Calu3 (cell line): ENCODE measurements at regions not wholly inside any gene's neighbourhood (a gene's known extent, or its start where the extent isn't known, plus 50 kb on each side); places are given as distances from the start of the nearest gene placed in this dataset.
"Not testable (repeated sequence)": the region's sequence is repeated elsewhere in the genome, so short reads cannot be mapped to it uniquely, and the experiment has no call there.

Experiments
- BruUV-seq: library from RNA; stranded (reverse); fragments of 400-500 nt; replicated peaks from 2 replicates; lab custom pipeline; 2021; lab: Mats Ljungman, UMichigan
- CTCF ChIA-PET: fragments of 300-600 bp; sonication (Branson Sonifier 250); formaldehyde crosslinking; loops from one replicate; lab custom pipeline; 2022; ENCODE audit warnings: antibody characterized with exemption; lab: Charles Lee
- DNase-seq: peaks from one replicate; pipeline ENCODE4 v3.0.0; 2022
- H3K27ac Mint-ChIP-seq: one replicate; pipeline ENCODE4 v1.8.0; 2022; ENCODE audit warnings: mixed read lengths; ENCODE audit not compliant: unreplicated experiment
- H3K27me3 Mint-ChIP-seq: one replicate; pipeline ENCODE4 v1.8.0; 2022; ENCODE audit warnings: mixed read lengths; ENCODE audit not compliant: unreplicated experiment
- H3K36me3 Mint-ChIP-seq: one replicate; pipeline ENCODE4 v1.8.0; 2022; ENCODE audit warnings: mild to moderate bottlenecking, moderate library complexity, mixed read lengths; ENCODE audit not compliant: insufficient read depth, unreplicated experiment
- H3K4me1 Mint-ChIP-seq: one replicate; pipeline ENCODE4 v1.8.0; 2022; ENCODE audit warnings: mild to moderate bottlenecking, low read depth, mixed read lengths; ENCODE audit not compliant: unreplicated experiment
- H3K4me3 Mint-ChIP-seq: one replicate; pipeline ENCODE4 v1.8.0; 2022; ENCODE audit warnings: mild to moderate bottlenecking, low read depth, moderate library complexity, mixed read lengths; ENCODE audit not compliant: unreplicated experiment
- H3K9me3 Mint-ChIP-seq: one replicate; pipeline ENCODE4 v1.8.0; 2022; ENCODE audit warnings: low read depth, mixed read lengths; ENCODE audit not compliant: unreplicated experiment
- intact Hi-C: fragments of 100-400 bp; cut with micrococcal nuclease; formaldehyde crosslinking; loops from one replicate; pipeline ENCODE4 v1.10.0; 2022; ENCODE audit not compliant: unreplicated experiment
- TF ChIP-seq, protein P1 (sequence below): fragments of 200-600 bp; IDR thresholded peaks from one replicate; pipeline ENCODE4 v1.8.0; 2022; ENCODE audit warnings: antibody characterized with exemption; ENCODE audit not compliant: unreplicated experiment

DNA sequence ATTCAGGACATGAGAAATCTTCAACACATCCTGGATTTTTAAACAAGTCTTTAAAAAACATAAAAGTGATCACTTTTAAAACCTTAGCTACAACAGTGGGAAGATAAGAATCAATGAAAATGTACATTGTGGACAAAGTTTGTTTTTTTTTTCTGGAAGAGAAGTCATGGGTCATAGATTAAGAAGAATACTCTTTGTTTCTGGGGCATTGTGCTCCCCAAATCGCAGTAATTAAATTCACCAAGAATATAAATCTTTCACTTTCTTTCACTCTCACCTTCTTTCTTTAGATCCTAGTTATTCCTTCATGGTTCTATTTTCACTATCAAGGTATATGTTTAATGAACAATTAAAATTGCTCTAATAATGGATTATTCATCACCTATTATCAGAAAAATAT lies 132.6 kb upstream of the PGR start:
- no peak overlapping the region for H3K4me3 Mint-ChIP-seq
- no peak overlapping the region for H3K27ac Mint-ChIP-seq
- TF ChIP-seq, protein P1, sequence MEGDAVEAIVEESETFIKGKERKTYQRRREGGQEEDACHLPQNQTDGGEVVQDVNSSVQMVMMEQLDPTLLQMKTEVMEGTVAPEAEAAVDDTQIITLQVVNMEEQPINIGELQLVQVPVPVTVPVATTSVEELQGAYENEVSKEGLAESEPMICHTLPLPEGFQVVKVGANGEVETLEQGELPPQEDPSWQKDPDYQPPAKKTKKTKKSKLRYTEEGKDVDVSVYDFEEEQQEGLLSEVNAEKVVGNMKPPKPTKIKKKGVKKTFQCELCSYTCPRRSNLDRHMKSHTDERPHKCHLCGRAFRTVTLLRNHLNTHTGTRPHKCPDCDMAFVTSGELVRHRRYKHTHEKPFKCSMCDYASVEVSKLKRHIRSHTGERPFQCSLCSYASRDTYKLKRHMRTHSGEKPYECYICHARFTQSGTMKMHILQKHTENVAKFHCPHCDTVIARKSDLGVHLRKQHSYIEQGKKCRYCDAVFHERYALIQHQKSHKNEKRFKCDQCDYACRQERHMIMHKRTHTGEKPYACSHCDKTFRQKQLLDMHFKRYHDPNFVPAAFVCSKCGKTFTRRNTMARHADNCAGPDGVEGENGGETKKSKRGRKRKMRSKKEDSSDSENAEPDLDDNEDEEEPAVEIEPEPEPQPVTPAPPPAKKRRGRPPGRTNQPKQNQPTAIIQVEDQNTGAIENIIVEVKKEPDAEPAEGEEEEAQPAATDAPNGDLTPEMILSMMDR, result no peak
- CTCF ChIA-PET, result no interaction called here
- H3K9me3 Mint-ChIP-seq, result no peaks in the 10 kb centered on the region
- BruUV-seq, result no TSS peak
- intact Hi-C loops, result no loop called here
- no peaks in the 10 kb centered on the region for H3K27me3 Mint-ChIP-seq
- DNase-seq, result no peak
- H3K36me3 Mint-ChIP-seq, result no peaks in the 10 kb centered on the region
- no peaks in the 10 kb centered on the region for H3K4me1 Mint-ChIP-seq

DNA sequence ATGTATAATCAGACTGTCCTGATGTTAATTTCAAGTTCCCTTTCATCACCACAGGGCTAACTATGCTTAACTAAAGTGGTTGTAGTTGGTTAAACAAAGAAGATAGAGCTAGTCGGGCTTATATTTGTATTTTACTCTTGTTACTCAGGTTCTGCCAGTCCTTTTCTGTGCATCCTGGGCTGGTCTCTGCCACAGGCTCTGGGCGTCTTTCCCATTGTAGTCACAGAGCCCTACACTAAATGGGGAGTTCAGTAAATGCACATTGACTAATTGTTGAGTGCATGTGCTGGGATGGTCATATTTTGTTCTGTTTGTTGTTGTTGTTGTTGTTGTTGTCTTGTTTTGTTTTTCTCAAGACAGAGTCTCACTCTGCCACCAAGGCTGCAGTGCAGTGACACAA lies 125.4 kb upstream of the PGR start:
- CTCF ChIA-PET, result no interaction called here
- Mint-ChIP-seq H3K27ac (no peak overlapping the region), H3K4me3 (no peak overlapping the region), H3K36me3 (no peaks in the 10 kb centered on the region), H3K27me3 (no peaks in the 10 kb centered on the region), H3K4me1 (no peaks in the 10 kb centered on the region), H3K9me3 (no peaks in the 10 kb centered on the region)
- intact Hi-C loops, result no loop called here
- no peak for DNase-seq
- TF ChIP-seq, protein P1, result no peak
- BruUV-seq, result no TSS peak

DNA sequence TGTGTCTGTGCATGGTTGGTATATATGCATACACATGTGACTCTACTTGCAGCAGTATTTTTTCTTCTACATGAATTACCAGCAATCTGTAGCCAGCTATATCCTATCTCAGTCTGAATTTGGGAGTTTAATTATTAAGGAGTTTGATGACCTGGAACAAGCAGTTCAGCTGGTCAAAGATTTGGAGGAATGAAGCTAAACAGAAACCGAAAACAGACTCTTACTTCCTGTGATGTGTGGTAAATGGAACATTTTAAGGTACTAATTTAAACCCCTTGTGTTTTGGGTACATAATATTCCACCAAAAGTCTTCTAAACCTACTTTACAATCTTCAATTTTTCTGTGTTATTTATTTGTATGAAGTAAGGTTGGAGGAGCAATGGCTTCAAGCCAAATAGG lies 124.4 kb upstream of the PGR start:
- no peaks in the 10 kb centered on the region for H3K9me3 Mint-ChIP-seq
- TF ChIP-seq, protein P1, result no peak
- H3K27me3 Mint-ChIP-seq, result no peaks in the 10 kb centered on the region
- BruUV-seq, result no TSS peak
- no peak for DNase-seq
- H3K4me1 Mint-ChIP-seq, result no peaks in the 10 kb centered on the region
- no peaks in the 10 kb centered on the region for H3K36me3 Mint-ChIP-seq
- intact Hi-C loops, result no loop called here
- CTCF ChIA-PET, result no interaction called here
- no peak overlapping the region for H3K4me3 Mint-ChIP-seq
- no peak overlapping the region for H3K27ac Mint-ChIP-seq

DNA sequence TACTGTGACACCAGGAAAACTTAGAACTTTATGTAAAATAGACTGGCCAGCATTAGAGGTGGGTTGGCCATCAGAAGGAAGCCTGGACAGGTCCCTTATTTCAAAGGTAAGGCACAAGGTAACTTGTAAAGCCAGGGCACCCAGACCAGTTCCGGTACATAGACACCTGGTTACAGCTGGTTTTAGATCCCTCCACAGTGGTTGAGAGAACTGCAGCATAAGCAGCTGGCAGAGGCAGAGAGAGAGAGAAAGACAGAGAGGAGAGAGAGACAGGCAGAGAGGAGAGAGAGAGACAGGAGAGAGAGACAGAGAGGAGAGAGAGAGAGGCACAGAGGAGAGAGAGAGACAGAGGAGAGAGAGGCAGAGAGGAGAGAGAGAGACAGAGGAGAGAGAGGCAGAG lies 116.0 kb upstream of the PGR start:
- DNase-seq, H3K4me3 Mint-ChIP-seq, H3K9me3 Mint-ChIP-seq, H3K36me3 Mint-ChIP-seq, intact Hi-C loops, H3K4me1 Mint-ChIP-seq, BruUV-seq, CTCF ChIA-PET, H3K27ac Mint-ChIP-seq: not testable (repeated sequence)
- H3K27me3 Mint-ChIP-seq, result peaks cover 13% of the 10 kb centered on the region

DNA sequence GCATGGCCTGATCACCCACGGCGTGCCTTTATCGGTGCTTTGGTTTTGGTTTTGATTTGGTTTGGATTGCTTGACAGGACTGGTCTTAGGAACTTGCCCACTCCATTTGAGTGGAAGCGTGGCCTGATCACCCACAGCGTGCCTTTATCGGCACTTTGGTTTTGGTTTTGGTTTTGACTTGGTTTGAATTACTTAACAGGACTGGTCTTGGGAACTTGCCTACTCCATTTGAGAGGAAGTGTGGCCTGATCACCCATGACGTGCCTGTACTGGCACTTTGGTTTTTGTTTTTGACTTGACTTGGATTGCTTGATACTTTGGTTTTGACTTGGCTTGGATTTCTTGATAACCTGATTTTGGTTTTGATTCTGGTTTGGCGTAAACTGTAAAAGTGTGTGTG lies 115.5 kb upstream of the PGR start:
- H3K4me1 Mint-ChIP-seq, result not testable (repeated sequence)

More for the DNA sequence above, 115.5 kb upstream of the PGR start:
- intact Hi-C loops, DNase-seq, H3K4me3 Mint-ChIP-seq, H3K9me3 Mint-ChIP-seq, H3K36me3 Mint-ChIP-seq, H3K27ac Mint-ChIP-seq, BruUV-seq, CTCF ChIA-PET: not testable (repeated sequence)
- peaks cover 13% of the 10 kb centered on the region for H3K27me3 Mint-ChIP-seq
